ENCODE measurements at regions not wholly inside any gene's neighbourhood (a gene's known extent, or its start where the extent isn't known, plus 50 kb on each side); places are given as distances from the start of the nearest gene placed in this dataset.

DNA sequence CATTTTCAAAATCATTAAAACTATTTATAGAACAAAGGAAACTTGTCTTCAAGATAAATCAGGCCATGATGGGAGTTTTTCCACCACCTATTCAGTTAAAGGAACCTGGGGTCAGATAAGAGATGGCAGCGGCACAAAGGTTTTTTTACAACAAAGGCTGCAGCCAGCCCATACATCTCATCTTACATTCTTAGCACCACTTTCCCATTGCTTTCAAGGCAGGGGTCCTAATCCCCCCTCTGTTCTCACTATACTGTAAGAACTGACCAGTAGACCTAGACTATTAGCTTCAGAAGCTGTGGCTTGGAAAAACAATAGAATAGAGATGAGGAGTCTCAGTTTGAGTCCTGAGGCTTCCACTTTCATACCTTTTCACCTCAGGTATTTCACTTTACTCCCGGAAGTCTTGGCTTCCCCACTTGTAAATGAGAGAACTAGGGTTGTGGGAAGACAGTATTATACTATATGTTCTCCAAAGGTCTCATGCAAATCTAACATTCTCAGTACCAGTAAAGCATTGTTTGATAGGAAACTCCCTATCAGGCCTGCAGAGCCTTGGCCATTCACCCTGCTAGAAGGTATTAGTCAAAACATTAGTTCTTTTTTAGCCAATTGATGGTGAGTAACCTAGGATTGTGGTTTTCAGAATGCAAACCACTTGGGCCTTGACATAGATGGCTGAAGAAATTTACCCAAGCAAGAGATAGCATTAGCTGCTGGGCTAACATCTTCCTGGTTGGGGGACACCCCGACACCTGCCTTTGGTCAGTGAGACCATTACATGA lies 182.9 kb upstream of the PBDC1 start:
- Histone ChIP-seq H3K4me3 (ENCODE audit: low read length) (no peak overlapping the region), H3K27ac (ENCODE audit: low read length) (no peak overlapping the region), H3K36me3 (ENCODE audit: control insufficient read depth, insufficient read depth, low read length) (no peaks in the 10 kb centered on the region), H3K4me1 (ENCODE audit: control insufficient read depth, insufficient read depth, low read length) (no peaks in the 10 kb centered on the region), H3K9me3 (replicated peaks; ENCODE audit: control insufficient read depth, low read depth, low read length) (no peaks in the 10 kb centered on the region), H3K27me3 (ENCODE audit: control insufficient read depth, insufficient read depth, low read length) (peaks cover 12% of the 10 kb centered on the region)
- no peak for DNase-seq
- WGBS (ENCODE audit: insufficient coverage): no CpG with 5 or more reads among the region's 3 CpGs

DNA sequence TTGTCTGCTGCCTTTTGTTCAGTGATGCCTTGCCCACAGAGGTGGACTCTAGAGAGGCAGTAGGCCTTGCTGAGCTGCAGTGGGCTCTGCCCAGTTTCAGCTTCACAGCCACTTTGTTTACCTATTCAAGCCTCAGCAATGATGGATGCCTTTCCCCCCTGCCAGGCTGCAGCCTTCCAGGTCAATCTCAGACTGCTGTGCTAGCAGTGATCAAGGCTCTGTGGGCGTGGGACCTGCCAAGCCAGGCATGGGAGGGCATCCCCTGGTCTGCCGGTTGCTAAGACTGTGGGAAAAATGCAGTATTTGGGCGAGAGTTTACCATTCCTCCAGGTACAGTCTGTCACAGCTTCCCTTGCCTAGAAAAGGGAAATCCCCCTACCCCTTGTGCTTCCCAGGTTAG lies 175.2 kb upstream of the PBDC1 start:
- Histone ChIP-seq H3K4me3 (ENCODE audit: low read length) (no peak overlapping the region), H3K9me3 (replicated peaks; ENCODE audit: control insufficient read depth, low read depth, low read length) (peaks cover 3% of the 10 kb centered on the region), H3K4me1 (ENCODE audit: control insufficient read depth, insufficient read depth, low read length) (no peaks in the 10 kb centered on the region), H3K36me3 (ENCODE audit: control insufficient read depth, insufficient read depth, low read length) (no peaks in the 10 kb centered on the region), H3K27ac (ENCODE audit: low read length) (no peak overlapping the region), H3K27me3 (ENCODE audit: control insufficient read depth, insufficient read depth, low read length) (peaks cover 7% of the 10 kb centered on the region)
- no CpG with 5 or more reads among the region's 3 CpGs for WGBS (ENCODE audit: insufficient coverage)
- no peak for DNase-seq

DNA sequence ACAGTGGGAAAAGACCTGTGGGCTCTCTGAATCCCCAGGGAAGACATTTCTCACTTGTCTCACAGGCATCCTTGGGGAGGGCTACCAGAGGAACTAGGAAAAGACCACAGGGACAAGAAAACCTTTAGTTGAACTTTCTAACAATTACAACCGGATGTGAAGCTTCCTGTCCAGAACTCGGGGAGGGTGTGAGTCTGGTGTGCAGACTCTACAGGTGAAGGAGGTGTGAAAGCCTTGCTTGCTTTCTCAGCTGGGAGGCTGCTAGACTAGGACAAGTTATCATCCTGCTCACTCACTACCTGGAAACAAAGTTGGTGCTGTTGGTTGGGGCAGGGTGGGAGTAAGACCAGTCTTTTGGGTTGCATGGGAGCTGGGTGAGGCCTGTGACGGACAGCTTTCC lies 158.5 kb upstream of the PBDC1 start:
- Histone ChIP-seq H3K4me3 (ENCODE audit: low read length) (no peak overlapping the region), H3K4me1 (ENCODE audit: control insufficient read depth, insufficient read depth, low read length) (no peaks in the 10 kb centered on the region), H3K9me3 (replicated peaks; ENCODE audit: control insufficient read depth, low read depth, low read length) (peaks cover 25% of the 10 kb centered on the region), H3K27me3 (ENCODE audit: control insufficient read depth, insufficient read depth, low read length) (peaks cover 5% of the 10 kb centered on the region), H3K36me3 (ENCODE audit: control insufficient read depth, insufficient read depth, low read length) (no peaks in the 10 kb centered on the region), H3K27ac (ENCODE audit: low read length) (no peak overlapping the region)
- WGBS (ENCODE audit: insufficient coverage): no CpG with 5 or more reads among the region's 3 CpGs
- no peak for DNase-seq

DNA sequence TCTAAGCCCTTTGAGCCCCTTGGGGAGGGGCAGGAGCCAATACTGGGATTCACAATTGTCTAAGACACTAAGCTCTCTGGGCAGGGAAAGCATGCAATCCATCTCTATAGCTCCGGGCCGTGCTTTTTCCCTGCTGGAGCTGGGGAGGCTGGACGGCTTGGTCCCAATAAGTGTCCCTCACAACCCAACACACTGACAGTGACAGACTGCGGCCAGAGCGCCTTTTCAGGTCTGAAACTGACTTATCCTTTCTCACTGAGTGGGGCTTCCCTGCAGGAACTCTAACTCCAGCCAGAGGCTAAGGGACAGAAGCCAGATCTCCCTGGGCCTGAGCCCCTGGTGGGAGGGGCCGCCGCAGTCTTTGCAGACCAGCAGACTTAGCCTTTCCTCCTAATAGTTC lies 146.6 kb upstream of the PBDC1 start:
- peaks cover 2% of the 10 kb centered on the region for H3K9me3 ChIP-seq (replicated peaks; ENCODE audit: control insufficient read depth, low read depth, low read length)
- no peaks in the 10 kb centered on the region for H3K4me1 ChIP-seq (ENCODE audit: control insufficient read depth, insufficient read depth, low read length)
- no peaks in the 10 kb centered on the region for H3K36me3 ChIP-seq (ENCODE audit: control insufficient read depth, insufficient read depth, low read length)
- no peak for DNase-seq
- 84% methylated on average over 6 of the region's 7 CpGs for WGBS (ENCODE audit: insufficient coverage)
- H3K27ac ChIP-seq (ENCODE audit: low read length): no peak overlapping the region
- H3K27me3 ChIP-seq (ENCODE audit: control insufficient read depth, insufficient read depth, low read length): peaks cover 9% of the 10 kb centered on the region
- no peak overlapping the region for H3K4me3 ChIP-seq (ENCODE audit: low read length)

DNA sequence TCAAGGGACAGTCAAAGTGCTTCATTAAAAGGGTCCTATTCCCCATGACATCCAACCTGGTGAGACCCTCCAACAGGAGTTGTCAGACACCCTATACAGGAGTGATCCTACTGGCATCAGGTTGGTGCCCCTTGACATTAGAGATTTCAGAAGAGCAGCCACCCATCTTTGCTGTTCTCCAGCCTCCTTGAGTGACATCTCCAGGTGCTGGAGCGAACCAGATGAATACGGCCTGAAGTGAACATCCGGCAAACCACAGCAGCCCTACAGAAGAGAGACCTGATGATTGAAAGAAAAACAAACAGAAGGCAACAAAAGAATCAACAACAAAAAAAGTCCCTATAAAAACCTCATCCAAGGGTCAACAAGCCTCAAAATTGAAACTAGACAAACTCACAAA lies 146.1 kb upstream of the PBDC1 start:
- Histone ChIP-seq H3K9me3 (replicated peaks; ENCODE audit: control insufficient read depth, low read depth, low read length) (peaks cover 3% of the 10 kb centered on the region), H3K36me3 (ENCODE audit: control insufficient read depth, insufficient read depth, low read length) (no peaks in the 10 kb centered on the region), H3K4me1 (ENCODE audit: control insufficient read depth, insufficient read depth, low read length) (no peaks in the 10 kb centered on the region), H3K4me3 (ENCODE audit: low read length) (no peak overlapping the region), H3K27ac (ENCODE audit: low read length) (no peak overlapping the region), H3K27me3 (ENCODE audit: control insufficient read depth, insufficient read depth, low read length) (peaks cover 9% of the 10 kb centered on the region)
- no peak for DNase-seq
- 100% methylated on average over 1 of the region's 3 CpGs for WGBS (ENCODE audit: insufficient coverage)

- no peak for DNase-seq
- H3K9me3 ChIP-seq (replicated peaks; ENCODE audit: control insufficient read depth, low read depth, low read length): peaks cover 4% of the 10 kb centered on the region
- H3K4me1 ChIP-seq (ENCODE audit: control insufficient read depth, insufficient read depth, low read length): no peaks in the 10 kb centered on the region
- no peak overlapping the region for H3K4me3 ChIP-seq (ENCODE audit: low read length)
- H3K36me3 ChIP-seq (ENCODE audit: control insufficient read depth, insufficient read depth, low read length): no peaks in the 10 kb centered on the region
- no peak overlapping the region for H3K27ac ChIP-seq (ENCODE audit: low read length)
- H3K27me3 ChIP-seq (ENCODE audit: control insufficient read depth, insufficient read depth, low read length): peaks cover 9% of the 10 kb centered on the region
- WGBS (ENCODE audit: insufficient coverage): 84% methylated on average over 19 of the region's 27 CpGs
These were observed 143.5 kb upstream of the PBDC1 start for GRCh38 chrX:76029385-76029784.

DNA sequence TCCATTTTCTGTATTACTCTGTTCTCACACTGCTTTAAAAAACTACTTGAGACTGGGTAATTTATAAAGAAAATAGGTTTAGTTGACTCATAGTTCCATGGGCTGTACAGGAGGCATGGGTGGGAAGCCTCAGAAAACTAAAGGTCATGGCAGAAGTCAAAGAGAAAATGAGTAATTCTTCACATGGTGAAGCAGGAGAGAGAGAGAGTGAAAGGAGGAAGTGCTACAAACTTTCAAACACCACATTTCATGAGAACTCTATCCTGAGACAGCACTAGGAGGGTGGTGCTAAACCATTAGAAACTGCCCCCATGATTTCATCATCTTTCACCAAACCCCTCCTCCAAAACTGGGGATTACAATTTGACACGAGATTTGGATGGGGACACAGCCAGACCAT lies 108.0 kb upstream of the PBDC1 start:
- Histone ChIP-seq H3K27ac (ENCODE audit: low read length) (no peak overlapping the region), H3K4me3 (ENCODE audit: low read length) (no peak overlapping the region), H3K9me3 (replicated peaks; ENCODE audit: control insufficient read depth, low read depth, low read length) (peaks cover 17% of the 10 kb centered on the region), H3K27me3 (ENCODE audit: control insufficient read depth, insufficient read depth, low read length) (peaks cover 6% of the 10 kb centered on the region), H3K4me1 (ENCODE audit: control insufficient read depth, insufficient read depth, low read length) (no peaks in the 10 kb centered on the region), H3K36me3 (ENCODE audit: control insufficient read depth, insufficient read depth, low read length) (no peaks in the 10 kb centered on the region)
- WGBS (ENCODE audit: insufficient coverage): 33% methylated on average over 1 of the region's 1 CpG
- DNase-seq: no peak

- Histone ChIP-seq H3K27ac (ENCODE audit: low read length) (no peak overlapping the region), H3K4me1 (ENCODE audit: control insufficient read depth, insufficient read depth, low read length) (no peaks in the 10 kb centered on the region), H3K4me3 (ENCODE audit: low read length) (no peak overlapping the region), H3K9me3 (replicated peaks; ENCODE audit: control insufficient read depth, low read depth, low read length) (no peaks in the 10 kb centered on the region), H3K36me3 (ENCODE audit: control insufficient read depth, insufficient read depth, low read length) (no peaks in the 10 kb centered on the region), H3K27me3 (ENCODE audit: control insufficient read depth, insufficient read depth, low read length) (peaks cover 8% of the 10 kb centered on the region)
- DNase-seq: no peak
These were observed 96.7 kb upstream of the PBDC1 start for GRCh38 chrX:76076124-76076523.

DNA sequence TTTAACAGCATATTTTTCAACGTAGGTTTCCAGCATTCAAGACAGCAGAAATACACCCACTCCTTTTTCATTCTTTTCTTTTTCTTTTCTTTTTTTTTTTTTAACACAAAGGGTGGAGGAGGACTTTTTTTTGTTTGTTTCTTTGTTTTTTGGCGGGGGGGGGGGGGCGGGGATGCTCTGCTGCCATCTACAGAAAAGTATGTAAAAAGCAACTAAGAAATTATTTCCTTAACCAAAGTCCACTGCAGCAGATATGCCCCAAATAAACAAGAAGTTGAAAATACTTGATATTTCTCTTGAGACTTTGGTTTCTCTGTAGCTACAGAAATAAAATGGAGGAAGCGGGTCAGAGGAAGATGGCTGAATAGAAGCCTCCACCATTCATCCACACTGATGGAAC lies 63.2 kb upstream of the PBDC1 start:
- no peak for DNase-seq
- no peak overlapping the region for H3K4me3 ChIP-seq (ENCODE audit: low read length)
- WGBS (ENCODE audit: insufficient coverage): no CpG with 5 or more reads among the region's 4 CpGs
- H3K27ac ChIP-seq (ENCODE audit: low read length): no peak overlapping the region
- no peaks in the 10 kb centered on the region for H3K36me3 ChIP-seq (ENCODE audit: control insufficient read depth, insufficient read depth, low read length)
- H3K27me3 ChIP-seq (ENCODE audit: control insufficient read depth, insufficient read depth, low read length): peaks cover 19% of the 10 kb centered on the region
- no peaks in the 10 kb centered on the region for H3K4me1 ChIP-seq (ENCODE audit: control insufficient read depth, insufficient read depth, low read length)
- H3K9me3 ChIP-seq (replicated peaks; ENCODE audit: control insufficient read depth, low read depth, low read length): no peaks in the 10 kb centered on the region
